GM13977 (cell line): ENCODE measurements at regions not wholly inside any gene's neighbourhood (a gene's known extent, or its start where the extent isn't known, plus 50 kb on each side); places are given as distances from the start of the nearest gene placed in this dataset.

Source experiments
- DNase-seq: peaks from one replicate; pipeline ENCODE4 v3.0.0; 2012; ENCODE audit warnings: low spot score
- CTCF ChIP-seq: IDR thresholded peaks from 2 replicates; pipeline ENCODE4 v1.5.1; 2012; ENCODE audit warnings: mild to moderate bottlenecking, control low read depth; ENCODE audit not compliant: insufficient read depth; ENCODE audit errors: extremely low read depth, missing control alignments
- in situ Hi-C: fragments of 300-500 bp; cut with MboI; formaldehyde crosslinking; loops from one replicate; pipeline ENCODE4 v1.12.0; 2022; ENCODE audit warnings: low sequenced_read_pairs, low pct_unique_long_range_greater_than_20kb, mixed read lengths, inconsistent platforms; ENCODE audit not compliant: unreplicated experiment

DNA sequence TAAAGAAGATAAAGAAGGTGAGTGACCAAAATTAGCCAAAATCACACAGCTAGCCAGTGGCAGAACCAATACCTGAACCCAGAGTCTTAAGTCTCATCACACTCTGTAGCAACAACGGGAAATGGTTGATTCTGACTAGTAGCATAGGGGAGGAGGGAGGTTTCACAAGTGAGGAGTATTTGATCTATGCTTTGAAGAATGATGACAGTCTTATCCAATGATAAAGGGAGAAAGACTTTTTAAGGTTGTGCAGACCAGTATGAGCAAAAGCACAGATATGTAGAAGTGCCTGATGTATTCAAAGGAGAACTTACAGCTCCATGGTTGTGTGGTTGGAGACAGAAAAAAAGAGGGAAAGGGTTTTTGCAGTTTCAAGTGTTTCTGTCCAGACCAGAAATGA is 50.7 kb upstream of the LINC00305 start:
- DNase-seq: no peak
- in situ Hi-C loops: no loop called here
- no peak for TF ChIP-seq CTCF
